Neutrophil (primary cell): ENCODE measurements at regions not wholly inside any gene's neighbourhood (a gene's known extent, or its start where the extent isn't known, plus 50 kb on each side); places are given as distances from the start of the nearest gene placed in this dataset.

Source experiments
- H3K27ac ChIP-seq: fragments of 200-600 bp; sonication (generic); 2 replicates; pipeline ENCODE4 v1.5.1; 2016; ENCODE audit warnings: mild to moderate bottlenecking, moderate library complexity
- H3K27me3 ChIP-seq: fragments of 200-600 bp; sonication (generic); 2 replicates; pipeline ENCODE4 v1.6.0; 2016; ENCODE audit warnings: mild to moderate bottlenecking
- H3K36me3 ChIP-seq: fragments of 200-600 bp; sonication (generic); 2 replicates; pipeline ENCODE4 v1.5.1; 2017
- H3K4me1 ChIP-seq, 2 experiments: fragments of 200-600 bp in 1 of 2; sonication (generic) in 1 of 2; 1 replicate in 1 of 2; 2 replicates in 1 of 2; pipeline versions ENCODE4 v1.5.1 to v1.6.1; 2013 to 2016; ENCODE audit warnings: low read depth in 1 of 2, low read length in 1 of 2, mild to moderate bottlenecking in 1 of 2, moderate library complexity in 1 of 2; ENCODE audit not compliant: control insufficient read depth in 1 of 2, insufficient read depth in 1 of 2
- H3K4me3 ChIP-seq, 2 experiments: fragments of 200-600 bp in 1 of 2; sonication (generic) in 1 of 2; 1 replicate in 1 of 2; 2 replicates in 1 of 2; pipeline ENCODE4 v1.5.1; 2013 to 2016; ENCODE audit warnings: low read depth in 1 of 2, low read length in 1 of 2, mild to moderate bottlenecking in 1 of 2, moderate library complexity in 1 of 2
- H3K9me3 ChIP-seq: fragments of 200-600 bp; sonication (generic); 2 replicates; pipeline ENCODE4 v1.5.1; 2016
- TF ChIP-seq, protein P1 (sequence below): fragments of 200-600 bp; sonication (generic); IDR thresholded peaks from 2 replicates; pipeline ENCODE4 v1.5.1; 2016; ENCODE audit warnings: antibody characterized with exemption

DNA sequence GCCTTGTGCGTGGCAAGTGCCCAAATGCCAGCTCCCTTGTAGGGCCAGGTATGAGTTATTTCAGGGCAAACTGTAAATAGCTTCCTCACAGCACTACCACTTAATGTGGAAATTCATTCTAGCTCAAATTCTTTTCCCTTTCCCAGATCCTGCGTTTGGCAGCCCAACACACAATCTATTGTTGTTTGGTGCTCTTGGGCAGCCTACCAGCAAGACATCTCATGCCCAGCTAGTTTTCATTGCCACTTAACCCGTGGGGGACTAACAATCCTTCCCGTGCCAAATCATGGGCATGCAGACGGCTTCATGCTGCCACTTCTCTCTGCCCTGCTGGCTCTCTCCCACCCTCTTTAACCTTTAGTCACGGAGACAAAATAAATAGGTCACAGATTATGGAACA is 454.2 kb downstream of the GRIA2 start:
- Histone ChIP-seq H3K36me3 (no peaks in the 10 kb centered on the region), H3K27ac (no peak overlapping the region), H3K27me3 (no peaks in the 10 kb centered on the region), H3K4me3 (no peak overlapping the region), H3K9me3 (no peaks in the 10 kb centered on the region), H3K4me1 (no peaks in the 10 kb centered on the region)
- TF ChIP-seq, protein P1, sequence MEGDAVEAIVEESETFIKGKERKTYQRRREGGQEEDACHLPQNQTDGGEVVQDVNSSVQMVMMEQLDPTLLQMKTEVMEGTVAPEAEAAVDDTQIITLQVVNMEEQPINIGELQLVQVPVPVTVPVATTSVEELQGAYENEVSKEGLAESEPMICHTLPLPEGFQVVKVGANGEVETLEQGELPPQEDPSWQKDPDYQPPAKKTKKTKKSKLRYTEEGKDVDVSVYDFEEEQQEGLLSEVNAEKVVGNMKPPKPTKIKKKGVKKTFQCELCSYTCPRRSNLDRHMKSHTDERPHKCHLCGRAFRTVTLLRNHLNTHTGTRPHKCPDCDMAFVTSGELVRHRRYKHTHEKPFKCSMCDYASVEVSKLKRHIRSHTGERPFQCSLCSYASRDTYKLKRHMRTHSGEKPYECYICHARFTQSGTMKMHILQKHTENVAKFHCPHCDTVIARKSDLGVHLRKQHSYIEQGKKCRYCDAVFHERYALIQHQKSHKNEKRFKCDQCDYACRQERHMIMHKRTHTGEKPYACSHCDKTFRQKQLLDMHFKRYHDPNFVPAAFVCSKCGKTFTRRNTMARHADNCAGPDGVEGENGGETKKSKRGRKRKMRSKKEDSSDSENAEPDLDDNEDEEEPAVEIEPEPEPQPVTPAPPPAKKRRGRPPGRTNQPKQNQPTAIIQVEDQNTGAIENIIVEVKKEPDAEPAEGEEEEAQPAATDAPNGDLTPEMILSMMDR, result no peak

DNA sequence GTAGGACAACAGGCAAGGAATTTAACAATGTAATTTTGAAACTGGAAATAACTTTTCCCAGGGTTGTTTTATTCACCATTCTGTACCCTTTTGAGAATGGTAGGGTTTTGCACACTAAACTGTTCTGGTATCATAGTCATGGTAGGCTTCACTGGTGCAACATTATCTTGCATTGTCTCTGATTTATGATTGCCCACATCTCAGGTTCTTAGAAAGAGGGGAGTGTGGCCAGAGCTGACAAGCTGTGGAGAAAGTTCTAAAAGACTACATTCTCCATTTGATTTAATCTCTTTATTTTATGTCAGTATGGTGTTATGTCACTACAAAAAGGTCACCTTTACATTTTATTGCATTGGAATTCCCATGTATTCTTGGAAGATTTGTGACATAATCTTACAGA is 447.3 kb downstream of the GRIA2 start:
- Histone ChIP-seq H3K4me1 (no peaks in the 10 kb centered on the region), H3K9me3 (no peaks in the 10 kb centered on the region), H3K27me3 (no peaks in the 10 kb centered on the region), H3K4me3 (no peak overlapping the region), H3K36me3 (no peaks in the 10 kb centered on the region), H3K27ac (no peak overlapping the region)
- TF ChIP-seq, protein P1, result no peak

DNA sequence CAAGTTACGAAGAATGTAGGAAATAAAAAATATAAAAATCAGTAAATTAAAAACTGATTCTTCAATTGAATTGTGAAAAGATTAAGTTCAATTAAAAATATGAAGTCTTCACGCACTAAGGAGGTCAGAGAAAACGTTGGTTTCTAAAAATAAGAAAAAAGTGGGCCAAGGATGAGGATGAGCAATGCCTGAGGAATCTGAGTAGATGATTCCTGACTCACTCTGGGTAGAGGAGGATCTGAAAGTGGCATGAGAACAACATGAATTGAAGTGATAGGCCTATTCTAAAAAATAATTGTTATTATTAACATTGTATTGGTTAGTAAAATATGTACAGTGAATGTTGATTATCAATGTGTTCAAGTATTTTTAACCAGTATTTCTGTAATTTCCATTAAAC is 444.2 kb downstream of the GRIA2 start:
- H3K4me1 ChIP-seq, result no peaks in the 10 kb centered on the region

DNA sequence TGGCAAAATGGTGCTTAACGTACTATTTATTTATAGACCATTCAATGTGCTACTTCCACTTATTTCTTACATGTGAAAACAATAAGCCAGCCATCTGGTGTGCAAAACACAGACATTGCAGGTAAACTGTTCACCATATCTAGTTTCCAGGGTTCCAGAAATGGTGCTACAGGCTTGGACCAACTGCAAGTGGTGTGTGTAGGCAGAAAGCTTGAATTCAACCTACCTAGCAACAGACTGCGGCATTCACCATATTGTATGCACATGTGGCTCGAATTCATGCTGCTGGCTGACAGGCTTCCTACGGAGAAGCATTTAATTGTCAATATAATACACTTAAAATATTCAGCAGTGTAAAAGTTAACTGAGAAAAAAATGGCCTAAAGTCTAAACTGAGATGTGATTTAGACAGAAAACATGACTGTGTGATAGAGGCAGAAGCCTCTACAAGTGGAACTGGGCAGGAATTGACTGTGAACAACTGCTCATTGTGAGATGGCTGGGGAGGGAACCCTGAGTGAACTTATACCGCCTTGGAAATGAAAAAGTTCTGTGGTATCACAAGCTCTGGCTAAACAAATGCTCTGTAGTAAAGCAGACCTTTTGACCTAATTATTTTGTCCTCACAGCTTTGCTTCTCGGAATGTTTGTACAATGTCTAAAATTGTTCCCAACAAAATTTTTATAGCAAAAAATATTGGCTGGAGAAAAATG is 434.7 kb downstream of the GRIA2 start:
- no peak overlapping the region for H3K27ac ChIP-seq
- H3K27me3 ChIP-seq, result no peaks in the 10 kb centered on the region
- no peaks in the 10 kb centered on the region for H3K4me1 ChIP-seq
- no peaks in the 10 kb centered on the region for H3K36me3 ChIP-seq
- H3K9me3 ChIP-seq, result no peaks in the 10 kb centered on the region
- TF ChIP-seq, protein P1, result no peak
- H3K4me3 ChIP-seq, result no peak overlapping the region

More for the DNA sequence above, 444.2 kb downstream of the GRIA2 start:
- Histone ChIP-seq H3K36me3 (no peaks in the 10 kb centered on the region), H3K27me3 (no peaks in the 10 kb centered on the region), H3K27ac (no peak overlapping the region), H3K9me3 (no peaks in the 10 kb centered on the region), H3K4me3 (no peak overlapping the region)
- TF ChIP-seq, protein P1, result no peak

DNA sequence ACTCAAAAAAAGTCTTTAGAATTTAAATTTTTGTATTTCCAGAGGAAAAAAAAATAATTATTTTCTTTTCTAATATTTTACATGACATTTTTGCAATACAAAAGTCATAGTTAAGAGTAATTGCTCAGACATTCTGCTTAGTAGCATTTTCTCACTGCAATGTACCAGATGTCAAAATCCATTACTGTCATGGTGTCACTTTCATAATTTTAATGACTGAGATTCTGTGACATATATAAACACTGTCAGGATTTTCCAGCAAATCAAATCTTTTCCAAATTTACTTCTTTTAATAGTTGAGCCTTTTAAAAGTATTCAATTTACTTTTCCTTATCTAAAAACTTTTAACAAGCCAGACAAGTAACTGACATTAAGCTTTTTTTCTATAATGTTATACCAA is 422.7 kb downstream of the GRIA2 start:
- TF ChIP-seq, protein P1, result no peak
- Histone ChIP-seq H3K27ac (no peak overlapping the region), H3K27me3 (no peaks in the 10 kb centered on the region), H3K4me3 (no peak overlapping the region), H3K4me1 (no peaks in the 10 kb centered on the region), H3K9me3 (no peaks in the 10 kb centered on the region), H3K36me3 (no peaks in the 10 kb centered on the region)
